Left ventricle myocardium superior (tissue), 1 donor: ENCODE measurements at regions not wholly inside any gene's neighbourhood (a gene's known extent, or its start where the extent isn't known, plus 50 kb on each side); places are given as distances from the start of the nearest gene placed in this dataset.
"Not testable (repeated sequence)": the region's sequence is repeated elsewhere in the genome, so short reads cannot be mapped to it uniquely, and the experiment has no call there.

Source experiments
- ATAC-seq: fragments of 200-7000 bp; cut with Tn5 transposase; one replicate; pipeline ENCODE4 v1.9.1; 2020; ENCODE audit warnings: mild to moderate bottlenecking, moderate library complexity
- DNase-seq: peaks from one replicate; pipeline ENCODE4 v3.0.0-alpha.2; 2020
- intact Hi-C: fragments of 100-400 bp; cut with micrococcal nuclease; formaldehyde crosslinking; loops from one replicate; pipeline ENCODE4 v1.11.0; 2022
- donor health status: DM: no; HTN: yes; CAD: no; lungs with severe emphysema.

DNA sequence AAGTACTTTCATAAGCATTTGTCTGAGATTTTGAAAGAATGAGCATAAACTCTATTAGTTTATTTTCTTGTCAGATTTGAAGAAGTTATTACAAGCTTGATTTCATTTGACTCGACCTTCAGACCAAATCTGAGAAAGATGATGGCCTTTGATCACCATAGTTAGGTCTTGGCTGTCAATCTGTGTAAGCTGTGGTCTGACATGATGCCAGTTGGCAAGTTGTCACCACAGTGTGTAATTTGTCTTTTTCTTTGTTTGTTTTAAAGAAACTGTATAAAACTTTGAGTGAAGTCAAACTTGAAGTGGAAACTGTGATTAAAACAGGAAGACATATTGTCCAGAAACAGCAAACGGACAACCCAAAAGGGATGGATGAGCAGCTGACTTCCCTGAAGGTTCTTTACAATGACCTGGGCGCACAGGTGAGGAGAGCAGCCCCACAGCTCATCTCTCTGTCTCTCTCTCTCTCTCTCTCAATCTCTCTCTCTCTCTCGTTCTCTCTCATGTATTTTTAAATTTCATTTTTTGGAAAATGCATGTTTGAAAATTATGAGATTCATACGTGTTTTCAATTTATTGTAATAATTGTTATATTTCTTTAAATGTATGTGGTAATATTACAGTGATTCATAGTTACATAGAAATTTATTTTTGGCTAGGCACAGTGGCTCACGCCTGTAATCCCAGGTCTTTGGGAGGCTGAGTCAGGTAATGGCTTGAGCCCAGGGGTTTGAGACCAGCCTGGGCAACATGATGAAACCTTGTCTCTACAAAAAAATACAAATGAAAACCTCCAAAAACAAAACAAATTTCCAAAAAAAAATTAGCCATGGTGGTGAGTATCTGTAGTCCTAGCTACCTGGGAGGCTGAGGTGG lies 208.1 kb downstream of the UTRN start:
- ATAC-seq (no peak), DNase-seq (no peak)
- intact Hi-C loops: no loop called here

DNA sequence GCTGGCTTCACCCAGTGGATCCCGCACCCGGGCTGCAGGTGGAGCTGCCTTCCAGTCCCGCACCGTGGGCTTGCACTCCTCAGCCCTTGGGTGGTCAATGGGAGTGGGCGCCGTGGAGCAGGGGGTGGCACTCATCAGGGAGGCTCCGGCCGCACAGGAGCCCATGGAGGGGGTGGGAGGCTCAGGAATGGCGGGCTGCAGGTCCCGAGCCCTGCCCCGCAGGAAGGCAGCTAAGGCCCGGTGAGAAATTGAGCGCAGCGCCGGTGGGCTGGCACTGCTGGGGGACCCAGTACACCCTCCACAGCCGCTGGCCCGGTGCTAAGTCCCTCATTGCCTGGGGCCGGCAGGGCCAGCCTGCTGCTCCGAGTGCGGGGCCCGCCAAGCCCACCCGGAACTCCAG lies 209.9 kb downstream of the UTRN start:
- ATAC-seq, intact Hi-C loops, DNase-seq: not testable (repeated sequence)

DNA sequence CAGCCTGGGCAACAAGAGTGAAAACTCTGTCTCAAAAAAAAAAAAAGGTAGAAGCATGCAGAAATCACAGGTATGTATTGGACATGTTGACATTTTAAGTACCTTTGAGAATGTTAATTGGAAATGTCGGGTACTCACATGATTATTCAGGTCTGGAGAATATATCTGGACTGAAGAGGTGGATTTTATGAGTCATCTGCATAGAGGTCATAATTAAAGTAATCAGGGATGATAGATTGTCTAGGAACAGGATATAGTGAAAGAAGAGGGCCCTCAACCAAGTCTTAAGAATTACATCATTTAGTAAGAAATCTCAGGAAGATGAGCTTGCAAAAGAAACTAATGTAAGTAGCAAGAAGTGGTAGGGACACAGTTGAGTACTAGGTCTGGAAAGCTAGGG lies 212.5 kb downstream of the UTRN start:
- intact Hi-C loops: no loop called here
- ATAC-seq: no peak
- no peak for DNase-seq

DNA sequence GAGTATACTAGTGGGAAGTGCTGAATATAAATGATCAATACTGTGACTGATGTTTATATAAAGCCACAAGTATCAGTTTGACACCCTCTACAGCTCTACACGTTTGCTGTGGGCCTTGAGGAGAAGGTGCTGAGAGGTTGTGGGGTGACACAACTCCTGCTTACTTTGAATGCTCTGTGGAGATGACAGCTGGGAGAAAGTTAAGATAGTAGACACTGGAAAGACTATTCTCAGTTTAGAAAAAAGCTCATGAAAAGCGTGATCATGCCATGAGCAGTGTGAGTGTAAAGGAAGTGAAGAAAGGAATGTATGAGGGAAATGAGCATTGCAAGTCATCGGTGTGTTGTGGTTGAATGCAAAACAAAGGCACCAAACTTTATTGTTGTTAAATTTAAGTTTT lies 215.8 kb downstream of the UTRN start:
- intact Hi-C loops: no loop called here
- ATAC-seq: peak; percentile 81
- no peak for DNase-seq

DNA sequence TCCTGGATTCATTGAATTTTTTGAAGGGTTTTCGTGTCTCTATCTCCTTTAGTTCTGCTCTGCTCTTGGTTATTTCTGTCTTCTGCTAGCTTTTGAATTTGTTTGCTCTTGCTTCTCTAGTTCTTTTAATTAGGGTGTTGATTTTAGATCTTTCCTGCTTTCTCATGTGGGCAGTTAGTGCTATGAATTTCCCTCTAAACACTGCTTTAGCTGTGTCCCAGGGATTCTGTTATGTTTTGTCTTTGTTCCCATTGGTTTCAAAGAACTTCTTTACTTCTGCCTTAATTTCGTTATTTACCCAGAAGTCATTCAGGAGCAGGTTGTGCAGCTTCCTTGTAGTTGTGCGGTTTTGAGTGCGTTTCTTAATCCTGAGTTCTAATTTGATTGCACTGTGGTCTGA lies 220.1 kb downstream of the UTRN start:
- intact Hi-C loops, ATAC-seq, DNase-seq: not testable (repeated sequence)

DNA sequence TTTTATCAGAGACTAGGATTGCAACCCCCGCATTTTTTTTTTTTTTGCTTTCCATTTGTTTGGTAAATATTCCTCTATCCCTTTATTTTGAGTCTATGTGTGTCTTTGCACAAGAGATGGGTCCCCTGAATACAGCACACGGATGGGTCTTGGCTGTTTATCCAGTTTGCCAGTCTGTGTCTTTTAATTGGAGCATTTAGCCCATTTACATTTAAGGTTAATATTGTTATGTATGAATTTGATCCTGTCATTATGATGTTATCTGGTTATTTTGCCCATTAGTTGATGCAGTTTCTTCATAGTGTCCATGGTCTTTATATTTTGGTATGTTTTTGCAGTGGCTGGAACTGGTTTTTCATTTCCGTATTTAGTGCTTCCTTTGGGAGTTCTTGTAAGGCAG lies 220.9 kb downstream of the UTRN start:
- intact Hi-C loops, DNase-seq, ATAC-seq: not testable (repeated sequence)

DNA sequence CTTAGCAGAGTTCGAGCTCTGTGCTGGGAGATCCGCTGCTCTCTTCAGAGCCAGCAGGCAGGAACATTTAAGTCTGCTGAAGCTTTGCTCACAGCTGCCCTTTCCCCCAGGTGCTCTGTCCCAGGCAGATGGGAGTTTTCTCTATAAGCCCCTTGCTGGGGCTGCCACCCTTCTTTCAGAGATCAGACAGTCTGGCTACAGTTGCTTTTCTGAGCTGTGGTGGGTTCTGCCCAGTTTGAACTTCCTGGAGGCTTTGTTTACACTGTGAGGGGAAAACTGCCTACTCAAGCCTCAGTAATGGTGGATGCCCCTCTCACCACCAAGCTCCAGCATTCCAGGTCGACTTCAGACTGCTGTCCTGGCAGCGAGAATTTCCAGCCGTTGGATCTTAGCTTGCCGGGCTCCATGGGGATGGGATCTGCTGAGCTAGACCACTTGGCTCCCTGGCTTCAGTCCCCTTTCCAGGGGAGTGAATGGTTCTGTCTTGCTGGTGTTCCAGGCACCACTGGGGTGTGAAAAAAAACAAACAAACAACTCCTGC lies 222.7 kb downstream of the UTRN start:
- ATAC-seq, DNase-seq, intact Hi-C loops: not testable (repeated sequence)

DNA sequence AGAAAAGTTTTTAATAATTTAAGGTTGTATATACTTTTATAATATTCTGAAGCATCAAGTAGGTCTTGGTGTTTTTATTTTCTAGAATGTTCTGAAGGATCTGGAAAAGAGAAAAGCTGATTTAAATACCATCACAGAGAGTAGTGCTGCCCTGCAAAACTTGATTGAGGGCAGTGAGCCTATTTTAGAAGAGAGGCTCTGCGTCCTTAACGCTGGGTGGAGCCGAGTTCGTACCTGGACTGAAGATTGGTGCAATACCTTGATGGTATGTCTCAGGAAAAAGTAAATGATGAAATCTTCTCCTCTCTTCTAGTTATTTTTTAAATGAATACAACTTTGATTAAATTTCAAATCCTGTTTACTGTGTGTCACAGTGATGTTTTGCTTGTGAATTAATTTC lies 225.7 kb downstream of the UTRN start:
- intact Hi-C loops: no loop called here
- no peak for ATAC-seq
- no peak for DNase-seq

DNA sequence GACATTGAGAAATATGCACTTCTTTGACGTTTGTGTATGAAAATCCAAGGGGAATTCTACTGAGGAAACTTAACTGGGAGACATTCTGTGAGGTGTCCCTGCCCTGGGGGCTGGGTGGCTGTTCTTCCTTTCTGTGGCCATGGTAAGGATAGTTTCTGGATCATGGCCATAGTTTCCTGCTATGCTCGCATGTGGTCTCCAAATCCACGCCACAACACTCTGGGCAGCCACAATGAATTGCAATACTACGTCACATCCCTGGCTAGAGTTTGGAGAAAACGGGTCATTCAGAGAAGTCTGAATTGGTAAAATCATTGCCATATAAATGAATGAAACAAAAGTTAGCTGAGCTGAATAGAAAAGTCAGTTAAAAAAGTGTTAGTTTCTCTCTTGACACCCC lies 230.6 kb downstream of the UTRN start:
- intact Hi-C loops: no loop called here
- ATAC-seq (no peak), DNase-seq (no peak)

DNA sequence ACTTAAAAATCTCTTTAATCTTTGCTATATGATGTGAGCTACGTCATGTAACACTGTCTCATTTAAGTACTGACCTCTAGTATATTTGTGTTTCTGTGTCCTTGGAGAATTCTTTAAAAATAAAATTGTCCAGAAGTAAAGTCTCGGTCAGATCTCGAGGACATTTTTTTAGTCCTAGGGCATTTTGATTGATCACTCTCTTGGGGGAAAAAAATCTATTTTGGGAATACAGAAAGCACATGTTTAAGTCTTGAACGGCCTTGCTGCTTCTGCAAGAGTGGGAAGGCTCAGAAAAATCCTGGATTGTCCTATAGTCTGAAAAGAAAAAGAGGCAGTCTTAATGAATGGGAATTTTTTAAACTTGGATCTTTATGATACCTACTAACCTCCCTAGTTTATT lies 234.3 kb downstream of the UTRN start:
- ATAC-seq: peak; percentile 24
- intact Hi-C loops: no loop called here

DNA sequence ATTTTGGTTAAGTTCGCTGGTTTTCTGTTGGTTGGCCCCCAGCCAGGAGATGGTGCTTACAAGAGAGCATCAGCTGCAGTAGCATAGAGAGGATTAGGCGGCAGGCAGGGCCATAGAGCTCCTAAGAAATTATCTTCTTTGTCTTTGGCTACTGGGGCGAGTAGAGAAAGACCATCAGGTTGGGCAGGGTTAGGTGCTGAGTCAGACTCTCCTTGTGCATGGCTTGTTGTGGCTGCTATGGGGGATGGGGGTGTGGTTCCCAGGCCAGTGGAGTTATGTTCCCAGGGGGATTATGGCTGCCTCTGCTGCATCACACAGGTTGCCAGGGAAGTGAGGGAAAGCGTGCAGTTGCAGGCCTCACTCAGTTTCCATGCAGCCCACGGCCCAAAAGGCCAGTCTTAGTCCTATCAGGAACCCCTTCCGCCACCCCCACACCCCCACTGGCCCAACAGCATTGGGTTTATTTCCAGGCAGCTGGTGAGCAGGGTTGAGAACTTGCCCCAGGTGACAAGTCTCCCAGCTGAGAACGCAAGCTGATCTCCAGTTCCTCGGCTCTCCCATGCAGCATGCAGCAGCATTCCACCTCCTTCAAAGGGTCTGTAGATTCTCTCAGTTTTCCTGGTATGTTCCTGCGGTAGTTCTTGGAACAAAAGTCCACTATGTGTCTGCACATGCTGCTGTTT lies 243.7 kb downstream of the UTRN start:
- intact Hi-C loops: no loop called here
- no peak for ATAC-seq
- peak; percentile 31 for DNase-seq

More for the DNA sequence above, 234.3 kb downstream of the UTRN start:
- DNase-seq: no peak

DNA sequence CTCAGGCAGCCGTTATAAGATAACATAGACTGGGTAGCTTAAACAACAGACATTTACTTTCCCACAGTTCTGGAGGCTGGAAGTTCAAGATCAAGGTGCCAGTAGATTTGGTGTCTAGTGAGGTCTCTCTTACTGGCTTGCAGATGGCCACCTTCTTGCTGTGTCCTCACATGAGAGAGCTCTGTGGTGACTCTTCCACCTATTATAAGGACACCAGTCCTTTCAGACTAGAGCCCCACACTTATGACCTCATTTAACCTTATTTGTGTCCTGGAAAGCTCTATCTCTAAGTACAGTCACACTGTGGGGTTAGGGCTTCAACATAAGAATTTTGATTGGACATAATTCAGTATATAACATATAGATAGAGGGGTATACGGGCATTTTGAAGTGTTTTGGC lies 245.0 kb downstream of the UTRN start:
- intact Hi-C loops: no loop called here
- ATAC-seq: no peak
- no peak for DNase-seq

DNA sequence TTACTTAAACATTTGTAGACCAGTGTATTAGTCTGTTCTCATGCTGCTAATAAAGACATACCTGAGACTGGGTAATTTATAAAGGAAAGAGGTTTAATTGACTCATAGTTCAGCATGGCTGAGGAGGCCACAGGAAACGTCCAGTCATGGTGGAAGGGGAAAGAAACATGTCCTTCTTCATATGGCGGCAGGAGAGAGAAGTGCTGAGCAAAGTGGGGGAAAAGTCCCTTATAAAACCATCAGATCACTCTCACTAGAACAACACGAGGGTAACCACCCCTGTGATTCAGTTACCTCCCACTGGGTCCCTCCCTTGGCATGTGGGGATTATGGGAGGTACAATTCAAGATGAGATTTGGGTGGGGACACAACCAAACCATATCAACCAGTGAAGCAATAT lies 247.1 kb downstream of the UTRN start:
- ATAC-seq, DNase-seq, intact Hi-C loops: not testable (repeated sequence)

DNA sequence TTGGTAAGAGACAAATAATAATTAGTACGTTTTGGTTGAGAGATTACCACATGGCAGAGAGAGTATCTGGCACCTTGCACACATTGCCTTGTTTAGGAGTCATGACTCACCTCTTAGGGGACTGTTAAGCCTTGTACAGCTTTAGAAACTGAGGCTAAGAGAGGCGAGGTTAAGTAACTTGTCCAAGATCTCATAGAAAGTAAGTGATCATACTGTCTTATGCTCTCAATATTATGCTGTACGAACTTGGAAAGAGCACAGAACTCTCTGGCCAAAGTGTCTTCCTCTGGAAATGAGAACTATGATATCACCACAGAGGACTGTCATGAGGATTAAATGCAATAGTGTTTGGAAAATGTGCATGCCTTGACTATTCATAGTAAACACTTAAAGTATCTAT lies 249.0 kb downstream of the UTRN start:
- peak; percentile 35 for ATAC-seq
- intact Hi-C loops: no loop called here
- DNase-seq: no peak

DNA sequence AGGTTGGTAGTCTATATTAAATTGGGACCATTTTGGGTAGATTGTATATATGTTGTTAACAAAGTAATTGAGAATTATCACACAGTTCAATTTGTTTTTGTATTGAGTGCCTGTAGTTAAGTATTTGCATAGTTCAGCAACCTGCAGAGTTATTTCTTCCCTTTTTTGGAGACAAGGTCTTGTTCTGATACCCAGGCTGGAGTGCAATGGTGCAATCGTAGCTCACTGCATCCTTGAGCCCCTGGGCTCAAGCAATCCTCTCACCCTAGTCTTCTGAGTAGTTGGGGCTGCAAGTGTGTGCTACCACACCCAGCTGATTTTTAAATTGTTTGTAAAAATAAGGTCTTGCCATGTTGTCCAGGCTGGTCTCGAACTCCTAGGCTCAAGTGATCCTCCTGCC lies 250.5 kb downstream of the UTRN start:
- ATAC-seq (no peak), DNase-seq (no peak)
- intact Hi-C loops: no loop called here

DNA sequence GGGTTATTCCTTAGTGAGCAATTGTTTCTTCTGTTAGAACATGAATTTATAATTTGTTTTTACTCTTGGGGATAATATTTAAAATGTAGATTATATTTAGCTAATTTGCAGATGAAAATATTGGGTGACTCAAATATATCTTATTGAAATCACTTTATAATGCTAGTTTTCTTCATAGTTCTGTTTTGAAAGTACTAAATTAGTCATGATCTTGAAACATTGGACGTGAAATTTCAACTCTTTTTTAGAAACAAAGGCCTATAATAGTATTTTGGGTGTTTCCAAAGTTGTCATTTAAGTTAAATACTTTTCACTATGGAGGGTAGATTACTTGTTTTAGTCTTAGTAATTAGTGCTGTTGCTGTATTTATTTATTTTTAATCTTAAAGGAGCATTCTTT lies 250.9 kb downstream of the UTRN start:
- intact Hi-C loops: no loop called here
- ATAC-seq: no peak

DNA sequence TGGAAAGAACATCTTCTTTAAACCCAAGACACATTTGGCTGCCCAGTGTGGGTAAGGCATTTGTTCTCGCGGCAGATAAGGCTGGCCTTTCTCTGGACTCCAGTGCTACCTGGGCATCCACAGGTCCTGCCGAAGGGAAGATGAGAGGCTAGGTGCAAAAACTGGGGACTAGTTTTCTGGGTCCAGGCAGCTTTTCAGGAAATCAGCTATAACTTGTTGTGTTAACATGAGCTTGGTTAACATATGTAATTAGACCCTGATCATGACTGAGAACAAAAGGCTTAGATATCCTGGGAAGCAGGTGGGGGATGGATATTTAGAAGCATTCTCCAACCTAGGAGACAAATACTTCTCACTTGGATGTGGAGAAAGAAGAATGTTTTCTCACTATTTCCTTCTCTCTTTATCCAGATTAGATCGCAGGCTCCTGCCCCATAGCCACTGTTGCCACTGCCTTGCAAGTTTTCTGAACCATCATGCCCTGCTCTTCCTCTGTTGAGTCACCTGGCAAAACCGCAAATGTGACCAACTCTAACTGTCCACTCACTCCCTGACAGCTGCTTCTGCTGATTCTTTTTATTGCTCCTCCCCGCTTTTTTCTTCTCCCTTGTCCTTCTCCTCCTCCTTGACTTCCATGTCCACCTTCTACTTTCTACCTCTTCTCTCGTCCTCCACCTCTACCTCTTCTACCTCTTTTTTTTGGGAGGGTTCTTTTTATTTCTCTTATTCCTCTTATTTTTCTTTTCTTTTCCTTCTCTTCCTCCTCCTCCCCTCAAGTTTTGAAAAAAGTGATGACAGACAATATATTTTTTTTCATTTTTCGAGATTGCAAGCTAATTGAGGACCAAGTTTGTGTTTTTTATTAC lies 258.1 kb downstream of the UTRN start:
- ATAC-seq (no peak), DNase-seq (no peak)
- intact Hi-C loops: no loop called here

More for the DNA sequence above, 250.9 kb downstream of the UTRN start:
- no peak for DNase-seq

DNA sequence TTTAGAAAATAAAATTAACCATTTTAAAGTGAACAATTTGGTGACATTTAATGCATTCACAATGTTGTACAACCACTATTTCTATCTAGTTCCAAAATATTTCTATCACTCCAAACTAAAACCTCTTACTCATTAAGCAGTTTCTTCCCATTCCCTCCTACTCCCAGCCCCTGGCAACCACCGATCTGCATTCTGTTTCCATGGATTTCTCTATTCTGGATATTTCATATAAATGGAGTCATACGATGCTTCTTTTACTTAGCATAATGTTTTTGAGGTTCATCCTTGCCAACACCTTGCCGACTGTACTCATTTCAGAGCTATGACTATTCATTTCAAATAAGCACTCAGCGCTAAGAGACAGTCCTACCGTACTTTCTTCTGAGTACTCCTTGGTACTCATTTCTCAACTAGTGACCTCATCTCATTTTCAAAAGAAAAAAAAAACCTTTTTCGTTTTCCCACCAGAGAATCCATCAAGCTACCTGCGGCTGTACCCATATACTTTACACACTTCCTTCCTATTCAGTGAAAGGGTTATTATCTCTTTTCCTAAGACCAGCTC lies 259.2 kb downstream of the UTRN start:
- intact Hi-C loops: no loop called here
- ATAC-seq (no peak), DNase-seq (no peak)

DNA sequence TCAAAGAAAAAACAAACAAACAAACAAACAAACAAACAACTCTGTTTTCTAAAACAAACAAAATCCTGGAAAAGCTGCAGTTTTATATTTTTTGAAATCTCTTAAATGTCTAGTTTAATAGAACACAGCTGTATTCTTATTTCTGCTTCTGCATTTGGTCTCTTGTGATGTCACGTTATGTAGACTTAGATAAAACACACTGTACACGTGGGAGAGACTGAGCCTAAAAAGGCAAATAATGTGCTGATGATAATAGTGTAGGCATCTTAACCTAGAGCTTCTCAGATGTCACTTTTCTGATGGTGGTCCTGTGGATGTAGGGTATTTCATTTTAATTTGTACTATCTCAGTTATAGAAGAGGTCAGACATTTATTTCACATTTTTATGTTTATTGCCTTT lies 261.7 kb downstream of the UTRN start:
- DNase-seq: no peak
- intact Hi-C loops: no loop called here
- no peak for ATAC-seq
